Epithelial cell of esophagus (primary cell): ENCODE measurements at regions not wholly inside any gene's neighbourhood (a gene's known extent, or its start where the extent isn't known, plus 50 kb on each side); places are given as distances from the start of the nearest gene placed in this dataset.

Experiments used
- DNase-seq: peaks from one replicate; pipeline ENCODE4 v3.0.0; 2010; ENCODE audit warnings: low read depth
- H3K4me3 ChIP-seq: 2 replicates; pipeline ENCODE4 v1.5.1; 2011; ENCODE audit warnings: mild to moderate bottlenecking, low read length, control low read depth
- CTCF ChIP-seq: IDR thresholded peaks from 2 replicates; pipeline ENCODE4 v1.5.1; 2011; ENCODE audit warnings: low read depth, mild to moderate bottlenecking, low read length, control low read depth, inconsistent platforms; ENCODE audit not compliant: insufficient read depth; ENCODE audit errors: missing control alignments

GRCh38 chr6:145266432-145267075, 468.8 kb downstream of the EPM2A start:
- no peak for TF ChIP-seq CTCF
- DNase-seq, result no peak
- no peak overlapping the region for H3K4me3 ChIP-seq

GRCh38 chr6:145267076-145267867, 468.0 kb downstream of the EPM2A start:
- no peak for TF ChIP-seq CTCF
- H3K4me3 ChIP-seq, result no peak overlapping the region
- no peak for DNase-seq

GRCh38 chr6:145270464-145270863, 464.9 kb downstream of the EPM2A start:
- no peak overlapping the region for H3K4me3 ChIP-seq
- no peak for DNase-seq

GRCh38 chr6:145271040-145271439, 464.3 kb downstream of the EPM2A start:
- TF ChIP-seq CTCF, result no peak
- no peak for DNase-seq
- H3K4me3 ChIP-seq, result no peak overlapping the region

More at GRCh38 chr6:145270464-145270863, 464.9 kb downstream of the EPM2A start:
- no peak for TF ChIP-seq CTCF

GRCh38 chr6:145271577-145271976, 463.7 kb downstream of the EPM2A start:
- no peak for TF ChIP-seq CTCF
- no peak for DNase-seq
- no peak overlapping the region for H3K4me3 ChIP-seq

GRCh38 chr6:145272246-145272645, 463.1 kb downstream of the EPM2A start:
- no peak for DNase-seq
- no peak for TF ChIP-seq CTCF
- H3K4me3 ChIP-seq, result no peak overlapping the region
